HEK293 (cell line): ENCODE measurements at regions not wholly inside any gene's neighbourhood (a gene's known extent, or its start where the extent isn't known, plus 50 kb on each side); places are given as distances from the start of the nearest gene placed in this dataset.

Experiments
- CTCF ChIA-PET: fragments of 350-600 bp; formaldehyde crosslinking; extraction: SDS; loops from one replicate; lab custom pipeline; 2021; ENCODE audit warnings: antibody characterized with exemption; lab: Yijun Ruan, JAX
- POLR2A ChIA-PET: fragments of 300-600 bp; formaldehyde crosslinking; extraction: SDS; loops from one replicate; lab custom pipeline; 2020; ENCODE audit warnings: antibody characterized with exemption, inconsistent platforms; lab: Yijun Ruan, JAX
- H3K27ac ChIP-seq: fragments of 200-500 bp; sonication (Bioruptor generic); 2 replicates; pipeline ENCODE4 v1.5.1; 2014; ENCODE audit warnings: low read depth, low read length, control low read depth, inconsistent platforms; ENCODE audit errors: extremely low read depth
- H3K36me3 ChIP-seq, 2 experiments: fragments of 200-500 bp in 1 of 2; sonication (Bioruptor generic) in 1 of 2; 1 replicate in 1 of 2; 2 replicates in 1 of 2; pipeline ENCODE4 v1.5.1; 2014 to 2017; ENCODE audit warnings: inconsistent platforms in 2 of 2, low read length in 2 of 2; ENCODE audit not compliant: control insufficient read depth in 2 of 2, insufficient read depth in 1 of 2
- H3K4me1 ChIP-seq: fragments of 200-500 bp; sonication (Bioruptor generic); 2 replicates; pipeline ENCODE4 v1.5.1; 2014; ENCODE audit warnings: mild to moderate bottlenecking, low read length, inconsistent platforms; ENCODE audit not compliant: control insufficient read depth, insufficient read depth
- H3K4me3 ChIP-seq: 2 replicates; pipeline ENCODE4 v1.5.1; 2011; ENCODE audit warnings: low read depth, mild to moderate bottlenecking, control low read depth, low read length, moderate library complexity
- H3K9me3 ChIP-seq: fragments of 200-500 bp; sonication (Bioruptor generic); 2 replicates; pipeline ENCODE4 v1.5.1; 2014; ENCODE audit warnings: low read depth, low read length, inconsistent platforms; ENCODE audit not compliant: control insufficient read depth, insufficient read depth
- KLF17 ChIP-seq: fragments of 450-650 bp; formaldehyde crosslinking; IDR thresholded peaks from 2 replicates; pipeline ENCODE4 v1.5.1; 2016; ENCODE audit warnings: missing biosample characterization, missing genetic modification characterization
- KLF8 ChIP-seq: fragments of 450-650 bp; formaldehyde crosslinking; IDR thresholded peaks from 2 replicates; pipeline ENCODE4 v1.5.1; 2016; ENCODE audit warnings: missing biosample characterization, missing genetic modification characterization
- RBAK ChIP-seq: fragments of 450-650 bp; formaldehyde crosslinking; IDR thresholded peaks from 2 replicates; pipeline ENCODE4 v1.5.1; 2016; ENCODE audit warnings: missing biosample characterization, missing genetic modification characterization
- SP3 ChIP-seq: fragments of 450-650 bp; formaldehyde crosslinking; IDR thresholded peaks from 2 replicates; pipeline ENCODE4 v1.5.1; 2016; ENCODE audit warnings: missing biosample characterization, missing genetic modification characterization
- ZBTB1 ChIP-seq: fragments of 450-650 bp; formaldehyde crosslinking; IDR thresholded peaks from 2 replicates; pipeline ENCODE4 v1.5.1; 2016; ENCODE audit warnings: missing biosample characterization, missing genetic modification characterization
- ZFP41 ChIP-seq: fragments of 450-650 bp; formaldehyde crosslinking; IDR thresholded peaks from 2 replicates; pipeline ENCODE4 v1.5.1; 2016; ENCODE audit warnings: missing biosample characterization, missing genetic modification characterization, borderline replicate concordance
- ZNF23 ChIP-seq: fragments of 450-650 bp; formaldehyde crosslinking; IDR thresholded peaks from 2 replicates; pipeline ENCODE4 v1.5.1; 2016; ENCODE audit warnings: missing biosample characterization, missing genetic modification characterization, borderline replicate concordance
- ZNF354C ChIP-seq: fragments of 450-650 bp; formaldehyde crosslinking; IDR thresholded peaks from 2 replicates; pipeline ENCODE4 v1.5.1; 2016; ENCODE audit warnings: missing biosample characterization, missing genetic modification characterization, low read depth, borderline replicate concordance
- ZNF433 ChIP-seq: fragments of 450-650 bp; formaldehyde crosslinking; IDR thresholded peaks from 2 replicates; pipeline ENCODE4 v1.5.1; 2016; ENCODE audit warnings: missing biosample characterization, missing genetic modification characterization, low read depth
- ZNF521 ChIP-seq: fragments of 450-650 bp; formaldehyde crosslinking; IDR thresholded peaks from 2 replicates; pipeline ENCODE4 v1.5.1; 2017; ENCODE audit warnings: missing biosample characterization, mild to moderate bottlenecking, missing genetic modification characterization
- ZNF830 ChIP-seq: fragments of 450-650 bp; IDR thresholded peaks from 2 replicates; pipeline ENCODE4 v1.5.0; 2018; ENCODE audit warnings: missing biosample characterization, missing genetic modification characterization, low read depth, mild to moderate bottlenecking, moderate library complexity
- TF ChIP-seq, protein P1 (sequence below): fragments of 450-650 bp; formaldehyde crosslinking; IDR thresholded peaks from 2 replicates; pipeline ENCODE4 v1.5.1; 2016; ENCODE audit warnings: missing biosample characterization, missing genetic modification characterization
- TF ChIP-seq, protein P2 (sequence below): fragments of 450-650 bp; formaldehyde crosslinking; IDR thresholded peaks from 2 replicates; pipeline ENCODE4 v1.5.1; 2016; ENCODE audit warnings: missing biosample characterization, missing genetic modification characterization, borderline replicate concordance
- TF ChIP-seq, protein P3 (sequence below): fragments of 450-650 bp; formaldehyde crosslinking; IDR thresholded peaks from 2 replicates; pipeline ENCODE4 v1.5.1; 2016; ENCODE audit warnings: missing biosample characterization, missing genetic modification characterization

DNA sequence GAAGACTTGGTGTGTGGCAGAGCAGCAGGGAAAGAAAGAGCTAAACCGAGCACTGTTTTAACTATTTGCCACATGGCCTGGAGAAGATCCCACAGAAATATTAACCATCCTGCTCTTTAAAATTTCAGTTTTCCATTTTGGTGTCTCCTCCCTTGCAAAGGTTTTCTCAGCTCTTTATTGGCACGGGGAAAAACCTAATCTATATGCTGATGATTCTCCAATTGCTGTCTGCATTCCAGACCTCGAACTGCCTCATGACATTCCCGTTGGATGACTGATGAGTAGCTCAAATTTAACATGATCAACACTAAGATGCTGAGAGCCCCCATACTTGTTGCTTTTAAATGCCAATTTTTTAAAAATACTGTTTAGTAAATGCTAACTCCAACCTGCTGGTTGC is 115.0 kb downstream of the EMP1 start (continued):
- TF ChIP-seq, protein P1, sequence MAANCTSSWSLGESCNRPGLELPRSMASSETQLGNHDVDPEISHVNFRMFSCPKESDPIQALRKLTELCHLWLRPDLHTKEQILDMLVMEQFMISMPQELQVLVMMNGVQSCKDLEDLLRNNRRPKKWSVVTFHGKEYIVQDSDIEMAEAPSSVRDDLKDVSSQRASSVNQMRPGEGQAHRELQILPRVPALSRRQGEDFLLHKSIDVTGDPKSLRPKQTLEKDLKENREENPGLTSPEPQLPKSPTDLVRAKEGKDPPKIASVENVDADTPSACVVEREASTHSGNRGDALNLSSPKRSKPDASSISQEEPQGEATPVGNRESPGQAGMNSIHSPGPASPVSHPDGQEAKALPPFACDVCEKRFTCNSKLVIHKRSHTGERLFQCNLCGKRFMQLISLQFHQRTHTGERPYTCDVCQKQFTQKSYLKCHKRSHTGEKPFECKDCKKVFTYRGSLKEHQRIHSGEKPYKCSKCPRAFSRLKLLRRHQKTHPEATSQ (tag by site-specific recombination), result no peak
- TF ChIP-seq ZNF433 (tag by site-specific recombination) (no peak), SP3 (no peak), RBAK (no peak)

DNA sequence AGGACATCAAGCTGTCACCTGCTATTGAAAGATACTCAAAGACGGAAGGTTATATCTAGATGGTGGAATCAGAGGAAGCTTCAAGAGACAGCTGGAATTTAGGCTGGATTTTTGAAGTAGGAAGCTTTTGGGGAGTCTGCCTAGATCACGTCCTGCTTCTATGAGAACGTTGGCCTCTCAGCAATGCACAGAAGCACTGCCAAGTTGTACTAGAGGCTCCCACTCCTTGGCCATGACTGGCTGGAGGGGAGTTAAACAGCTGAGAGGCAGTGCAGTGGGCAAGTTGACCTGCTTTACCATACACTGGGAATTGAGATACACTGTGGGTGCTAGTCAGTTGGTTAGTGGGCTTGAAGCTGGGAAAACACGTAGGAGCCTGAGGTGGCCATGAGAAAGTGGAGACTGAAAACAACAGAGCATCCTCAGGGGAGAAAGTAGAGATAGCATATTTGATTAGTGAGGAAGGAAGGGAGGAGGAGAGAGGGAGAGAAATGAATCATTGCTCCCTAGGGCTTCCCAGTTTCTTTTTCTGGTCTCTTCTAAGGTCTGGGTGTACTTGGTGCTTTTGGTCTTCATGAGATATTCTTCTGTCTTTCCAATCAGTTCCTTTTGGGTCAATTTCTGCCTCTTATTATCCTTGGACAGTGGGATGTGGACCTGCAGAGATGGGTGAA is 110.8 kb downstream of the EMP1 start:
- CTCF ChIA-PET, result interaction anchor here (1.3 kb wide), 2 partner anchors 55 to 675 kb away, joined by 3 read pairs; partner anchors contain the start of gene GRIN2B
- no peak overlapping the region for H3K4me3 ChIP-seq
- TF ChIP-seq KLF8 (tag by site-specific recombination) (no peak), ZFP41 (tag by site-specific recombination) (no peak), ZNF830 (tag by site-specific recombination) (no peak), ZNF23 (tag by site-specific recombination) (no peak), KLF17 (tag by site-specific recombination) (no peak), ZNF521 (tag by site-specific recombination) (no peak)
- TF ChIP-seq, protein P2, sequence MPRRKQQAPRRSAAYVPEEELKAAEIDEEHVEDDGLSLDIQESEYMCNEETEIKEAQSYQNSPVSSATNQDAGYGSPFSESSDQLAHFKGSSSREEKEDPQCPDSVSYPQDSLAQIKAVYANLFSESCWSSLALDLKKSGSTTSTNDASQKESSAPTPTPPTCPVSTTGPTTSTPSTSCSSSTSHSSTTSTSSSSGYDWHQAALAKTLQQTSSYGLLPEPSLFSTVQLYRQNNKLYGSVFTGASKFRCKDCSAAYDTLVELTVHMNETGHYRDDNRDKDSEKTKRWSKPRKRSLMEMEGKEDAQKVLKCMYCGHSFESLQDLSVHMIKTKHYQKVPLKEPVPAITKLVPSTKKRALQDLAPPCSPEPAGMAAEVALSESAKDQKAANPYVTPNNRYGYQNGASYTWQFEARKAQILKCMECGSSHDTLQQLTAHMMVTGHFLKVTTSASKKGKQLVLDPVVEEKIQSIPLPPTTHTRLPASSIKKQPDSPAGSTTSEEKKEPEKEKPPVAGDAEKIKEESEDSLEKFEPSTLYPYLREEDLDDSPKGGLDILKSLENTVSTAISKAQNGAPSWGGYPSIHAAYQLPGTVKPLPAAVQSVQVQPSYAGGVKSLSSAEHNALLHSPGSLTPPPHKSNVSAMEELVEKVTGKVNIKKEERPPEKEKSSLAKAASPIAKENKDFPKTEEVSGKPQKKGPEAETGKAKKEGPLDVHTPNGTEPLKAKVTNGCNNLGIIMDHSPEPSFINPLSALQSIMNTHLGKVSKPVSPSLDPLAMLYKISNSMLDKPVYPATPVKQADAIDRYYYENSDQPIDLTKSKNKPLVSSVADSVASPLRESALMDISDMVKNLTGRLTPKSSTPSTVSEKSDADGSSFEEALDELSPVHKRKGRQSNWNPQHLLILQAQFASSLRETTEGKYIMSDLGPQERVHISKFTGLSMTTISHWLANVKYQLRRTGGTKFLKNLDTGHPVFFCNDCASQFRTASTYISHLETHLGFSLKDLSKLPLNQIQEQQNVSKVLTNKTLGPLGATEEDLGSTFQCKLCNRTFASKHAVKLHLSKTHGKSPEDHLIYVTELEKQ (tag by site-specific recombination), result no peak
- TF ChIP-seq, protein P3, sequence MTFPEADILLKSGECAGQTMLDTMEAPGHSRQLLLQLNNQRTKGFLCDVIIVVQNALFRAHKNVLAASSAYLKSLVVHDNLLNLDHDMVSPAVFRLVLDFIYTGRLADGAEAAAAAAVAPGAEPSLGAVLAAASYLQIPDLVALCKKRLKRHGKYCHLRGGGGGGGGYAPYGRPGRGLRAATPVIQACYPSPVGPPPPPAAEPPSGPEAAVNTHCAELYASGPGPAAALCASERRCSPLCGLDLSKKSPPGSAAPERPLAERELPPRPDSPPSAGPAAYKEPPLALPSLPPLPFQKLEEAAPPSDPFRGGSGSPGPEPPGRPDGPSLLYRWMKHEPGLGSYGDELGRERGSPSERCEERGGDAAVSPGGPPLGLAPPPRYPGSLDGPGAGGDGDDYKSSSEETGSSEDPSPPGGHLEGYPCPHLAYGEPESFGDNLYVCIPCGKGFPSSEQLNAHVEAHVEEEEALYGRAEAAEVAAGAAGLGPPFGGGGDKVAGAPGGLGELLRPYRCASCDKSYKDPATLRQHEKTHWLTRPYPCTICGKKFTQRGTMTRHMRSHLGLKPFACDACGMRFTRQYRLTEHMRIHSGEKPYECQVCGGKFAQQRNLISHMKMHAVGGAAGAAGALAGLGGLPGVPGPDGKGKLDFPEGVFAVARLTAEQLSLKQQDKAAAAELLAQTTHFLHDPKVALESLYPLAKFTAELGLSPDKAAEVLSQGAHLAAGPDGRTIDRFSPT (tag by site-specific recombination), result no peak
- TF ChIP-seq, all 188 proteins: peak for 0
- Histone ChIP-seq H3K36me3 (no peaks in the 10 kb centered on the region), H3K9me3 (no peaks in the 10 kb centered on the region), H3K4me1 (no peaks in the 10 kb centered on the region), H3K27ac (no peak overlapping the region)
- POLR2A ChIA-PET, result no interaction called here

- no peaks in the 10 kb centered on the region for H3K9me3 ChIP-seq
- ChIA-PET CTCF (interaction anchor here (0.6 to 1.0 kb wide), 2 partner anchors 49 to 755 kb away, joined by 3 read pairs; no protein-coding TSS in a partner anchor), POLR2A (no interaction called here)
- no peak overlapping the region for H3K27ac ChIP-seq
- no peaks in the 10 kb centered on the region for H3K36me3 ChIP-seq
- H3K4me3 ChIP-seq, result no peak overlapping the region
- no peak for TF ChIP-seq ZBTB1 (tag by site-specific recombination)
- no peak for TF ChIP-seq ZNF354C
- no peaks in the 10 kb centered on the region for H3K4me1 ChIP-seq
Measured at GRCh38 chr12:13304924-13305323, 108.4 kb downstream of the EMP1 start.
